Esophagus mucosa (tissue), 1 donor: ENCODE measurements at regions not wholly inside any gene's neighbourhood (a gene's known extent, or its start where the extent isn't known, plus 50 kb on each side); places are given as distances from the start of the nearest gene placed in this dataset.

ENCODE experiments used
- ATAC-seq: fragments of 200-7000 bp; cut with Tn5 transposase; one replicate; pipeline ENCODE4 v1.9.1; 2020
- donor health status: DM: yes; HTN: yes; CAD: no.

- ATAC-seq: no peak
These were observed 124.0 kb upstream of the STXBP5 start for GRCh38 chr6:147080225-147080624.

GRCh38 chr6:147081076-147081609, 123.1 kb upstream of the STXBP5 start:
- peak; percentile 87 for ATAC-seq

- no peak for ATAC-seq
These were observed 116.6 kb upstream of the STXBP5 start for GRCh38 chr6:147087641-147088040.

- ATAC-seq: no peak
These were observed 115.4 kb upstream of the STXBP5 start for GRCh38 chr6:147088861-147089260.

- no peak for ATAC-seq
These were observed 108.9 kb upstream of the STXBP5 start for GRCh38 chr6:147095316-147095715.

- no peak for ATAC-seq
These were observed 104.2 kb upstream of the STXBP5 start for GRCh38 chr6:147099974-147100373.

- ATAC-seq: no peak
These were observed 101.2 kb upstream of the STXBP5 start for GRCh38 chr6:147103007-147103406.

- no peak for ATAC-seq
These were observed 100.5 kb upstream of the STXBP5 start for GRCh38 chr6:147103694-147104093.

- ATAC-seq: no peak
These were observed 98.4 kb upstream of the STXBP5 start for GRCh38 chr6:147105786-147106185.

GRCh38 chr6:147106759-147107401, 97.3 kb upstream of the STXBP5 start:
- no peak for ATAC-seq

- ATAC-seq: no peak
These were observed 95.8 kb upstream of the STXBP5 start for GRCh38 chr6:147108259-147108910.

- no peak for ATAC-seq
These were observed 94.5 kb upstream of the STXBP5 start for GRCh38 chr6:147109707-147110106.

- ATAC-seq: no peak
These were observed 88.2 kb upstream of the STXBP5 start for GRCh38 chr6:147116056-147116455.

GRCh38 chr6:147117011-147117410, 87.2 kb upstream of the STXBP5 start:
- ATAC-seq: no peak

- ATAC-seq: no peak
These were observed 86.6 kb upstream of the STXBP5 start for GRCh38 chr6:147117580-147117979.

- no peak for ATAC-seq
These were observed 84.9 kb upstream of the STXBP5 start for GRCh38 chr6:147119310-147119709.

- no peak for ATAC-seq
These were observed 81.4 kb upstream of the STXBP5 start for GRCh38 chr6:147122823-147123222.

- ATAC-seq: no peak
These were observed 77.6 kb upstream of the STXBP5 start for GRCh38 chr6:147126618-147127022.

GRCh38 chr6:147127587-147127986, 76.6 kb upstream of the STXBP5 start:
- ATAC-seq: no peak

- ATAC-seq: no peak
These were observed 76.2 kb upstream of the STXBP5 start for GRCh38 chr6:147128056-147128455.

- no peak for ATAC-seq
These were observed 72.6 kb upstream of the STXBP5 start for GRCh38 chr6:147131532-147132128.

- peak; percentile 85 for ATAC-seq
These were observed 71.3 kb upstream of the STXBP5 start for GRCh38 chr6:147132889-147133288.

- ATAC-seq: no peak
These were observed 70.5 kb upstream of the STXBP5 start for GRCh38 chr6:147133669-147134068.

- peak; percentile 84 for ATAC-seq
These were observed 69.0 kb upstream of the STXBP5 start for GRCh38 chr6:147135211-147135681.
